ENCODE measurements at regions not wholly inside any gene's neighbourhood (a gene's known extent, or its start where the extent isn't known, plus 50 kb on each side); places are given as distances from the start of the nearest gene placed in this dataset.

GRCh38 chr15:93497291-93497690 lies 408.3 kb upstream of the RGMA start:
- DNase-seq (ENCODE audit: low read depth in 1 of 2, low spot score in 1 of 2): no peak

- no peak for DNase-seq (ENCODE audit: low read depth in 1 of 2, low spot score in 1 of 2)
Measured at GRCh38 chr15:93496888-93497287, 407.9 kb upstream of the RGMA start.

- no peak for DNase-seq (ENCODE audit: low read depth in 1 of 2, low spot score in 1 of 2)
Measured at GRCh38 chr15:93495799-93496637, 407.0 kb upstream of the RGMA start.

GRCh38 chr15:93493172-93493571 lies 404.2 kb upstream of the RGMA start:
- no peak for DNase-seq (ENCODE audit: low read depth in 1 of 2, low spot score in 1 of 2)

- DNase-seq (ENCODE audit: low read depth in 1 of 2, low spot score in 1 of 2): no peak
Measured at GRCh38 chr15:93491291-93491690, 402.3 kb upstream of the RGMA start.

GRCh38 chr15:93488296-93488713 lies 399.3 kb upstream of the RGMA start:
- no peak for DNase-seq (ENCODE audit: low read depth in 1 of 2, low spot score in 1 of 2)

- no peak for DNase-seq (ENCODE audit: low read depth in 1 of 2, low spot score in 1 of 2)
Measured at GRCh38 chr15:93486407-93487117, 397.6 kb upstream of the RGMA start.

GRCh38 chr15:93485438-93486327 lies 396.7 kb upstream of the RGMA start:
- no peak for DNase-seq (ENCODE audit: low read depth in 1 of 2, low spot score in 1 of 2)

GRCh38 chr15:93483923-93484322 lies 394.9 kb upstream of the RGMA start:
- no peak for DNase-seq (ENCODE audit: low read depth in 1 of 2, low spot score in 1 of 2)

GRCh38 chr15:93482731-93483130 lies 393.7 kb upstream of the RGMA start:
- DNase-seq (ENCODE audit: low read depth in 1 of 2, low spot score in 1 of 2): no peak

GRCh38 chr15:93479715-93480114 lies 390.7 kb upstream of the RGMA start:
- no peak for DNase-seq (ENCODE audit: low read depth in 1 of 2, low spot score in 1 of 2)

GRCh38 chr15:93478947-93479346 lies 389.9 kb upstream of the RGMA start:
- no peak for DNase-seq (ENCODE audit: low read depth in 1 of 2, low spot score in 1 of 2)

- no peak for DNase-seq (ENCODE audit: low read depth in 1 of 2, low spot score in 1 of 2)
Measured at GRCh38 chr15:93477721-93478120, 388.7 kb upstream of the RGMA start.

GRCh38 chr15:93477188-93477587 lies 388.2 kb upstream of the RGMA start:
- no peak for DNase-seq (ENCODE audit: low read depth in 1 of 2, low spot score in 1 of 2)

- DNase-seq (ENCODE audit: low read depth in 1 of 2, low spot score in 1 of 2): no peak
Measured at GRCh38 chr15:93476491-93477177, 387.6 kb upstream of the RGMA start.

- DNase-seq (ENCODE audit: low read depth in 1 of 2, low spot score in 1 of 2): no peak
Measured at GRCh38 chr15:93474728-93475127, 385.7 kb upstream of the RGMA start.

GRCh38 chr15:93469994-93470393 lies 381.0 kb upstream of the RGMA start:
- no peak for DNase-seq (ENCODE audit: low read depth in 1 of 2, low spot score in 1 of 2)

GRCh38 chr15:93467337-93467736 lies 378.3 kb upstream of the RGMA start:
- DNase-seq (ENCODE audit: low read depth in 1 of 2, low spot score in 1 of 2): no peak

- no peak for DNase-seq (ENCODE audit: low read depth in 1 of 2, low spot score in 1 of 2)
Measured at GRCh38 chr15:93466380-93466779, 377.4 kb upstream of the RGMA start.

- no peak for DNase-seq (ENCODE audit: low read depth in 1 of 2, low spot score in 1 of 2)
Measured at GRCh38 chr15:93462690-93463089, 373.7 kb upstream of the RGMA start.

GRCh38 chr15:93460717-93461116 lies 371.7 kb upstream of the RGMA start:
- no peak for DNase-seq (ENCODE audit: low read depth in 1 of 2, low spot score in 1 of 2)
